ENCODE measurements at regions not wholly inside any gene's neighbourhood (a gene's known extent, or its start where the extent isn't known, plus 50 kb on each side); places are given as distances from the start of the nearest gene placed in this dataset.

- Histone ChIP-seq H3K9ac (ENCODE audit: low read length) (no peak overlapping the region), H4K20me1 (ENCODE audit: control insufficient read depth, insufficient read depth, low read length, poor library complexity, severe bottlenecking) (no peaks in the 10 kb centered on the region), H3K79me2 (ENCODE audit: control insufficient read depth, insufficient read depth, low read length) (no peaks in the 10 kb centered on the region), H3K36me3 (replicated peaks in 1 of 2; ENCODE audit: control extremely low read depth in 1 of 2, control insufficient read depth in 1 of 2, extremely low read depth in 1 of 2, insufficient read depth in 2 of 2, low read length in 1 of 2) (no peaks in the 10 kb centered on the region), H3K9me3 (ENCODE audit: control extremely low read depth in 1 of 3, control insufficient read depth in 2 of 3, insufficient read depth in 1 of 3, low read length in 2 of 3) (no peaks in the 10 kb centered on the region), H2AFZ (ENCODE audit: insufficient read depth, low read depth, low read length, poor library complexity, severe bottlenecking) (no peak overlapping the region), H3K4me3 (ENCODE audit: control extremely low read depth in 1 of 5, extremely low read depth in 1 of 5, insufficient read depth in 1 of 5, low read depth in 2 of 5, low read length in 4 of 5) (no peak overlapping the region), H3K27ac (ENCODE audit: low read length in 2 of 2) (no peak overlapping the region), H3K27me3 (replicated peaks in 1 of 4; ENCODE audit: control extremely low read depth in 1 of 4, control insufficient read depth in 3 of 4, insufficient read depth in 4 of 4, low read length in 3 of 4) (no peaks in the 10 kb centered on the region), H3K4me1 (ENCODE audit: control insufficient read depth in 2 of 2, insufficient read depth in 2 of 2, low read length in 2 of 2) (no peaks in the 10 kb centered on the region), H3K4me2 (replicated peaks; ENCODE audit: low read depth, low read length, poor library complexity, severe bottlenecking) (no peak overlapping the region)
- intact Hi-C loops (cut with micrococcal nuclease), result no loop called here
- Mint-ChIP-seq H3K4me1 (no peaks in the 10 kb centered on the region), H3K27me3 (peaks cover 11% of the 10 kb centered on the region), H3K27ac (no peak overlapping the region), H3K4me3 (no peak overlapping the region), H3K9me3 (ENCODE audit: insufficient read depth) (no peaks in the 10 kb centered on the region)
- TF ChIP-seq EZH2 (IDR thresholded peaks at IDR 0.05; ENCODE audit: borderline replicate concordance, insufficient read depth, low read depth, low read length, poor library complexity, severe bottlenecking), result no peak
- TF ChIP-seq, protein P1, sequence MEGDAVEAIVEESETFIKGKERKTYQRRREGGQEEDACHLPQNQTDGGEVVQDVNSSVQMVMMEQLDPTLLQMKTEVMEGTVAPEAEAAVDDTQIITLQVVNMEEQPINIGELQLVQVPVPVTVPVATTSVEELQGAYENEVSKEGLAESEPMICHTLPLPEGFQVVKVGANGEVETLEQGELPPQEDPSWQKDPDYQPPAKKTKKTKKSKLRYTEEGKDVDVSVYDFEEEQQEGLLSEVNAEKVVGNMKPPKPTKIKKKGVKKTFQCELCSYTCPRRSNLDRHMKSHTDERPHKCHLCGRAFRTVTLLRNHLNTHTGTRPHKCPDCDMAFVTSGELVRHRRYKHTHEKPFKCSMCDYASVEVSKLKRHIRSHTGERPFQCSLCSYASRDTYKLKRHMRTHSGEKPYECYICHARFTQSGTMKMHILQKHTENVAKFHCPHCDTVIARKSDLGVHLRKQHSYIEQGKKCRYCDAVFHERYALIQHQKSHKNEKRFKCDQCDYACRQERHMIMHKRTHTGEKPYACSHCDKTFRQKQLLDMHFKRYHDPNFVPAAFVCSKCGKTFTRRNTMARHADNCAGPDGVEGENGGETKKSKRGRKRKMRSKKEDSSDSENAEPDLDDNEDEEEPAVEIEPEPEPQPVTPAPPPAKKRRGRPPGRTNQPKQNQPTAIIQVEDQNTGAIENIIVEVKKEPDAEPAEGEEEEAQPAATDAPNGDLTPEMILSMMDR (IDR thresholded peaks at IDR 0.05), result no peak
- WGBS (ENCODE audit: insufficient coverage), result 88% methylated on average over 22 of the region's 22 CpGs
- DNase-seq (no peak), ATAC-seq (ENCODE audit: low read depth) (no peak)
- ChIA-PET POLR2A (no interaction called here), CTCF (no interaction called here)
Observed at GRCh38 chr15:100718075-100718980, 115.9 kb downstream of the ASB7 start.

- ChIA-PET POLR2A (no interaction called here), CTCF (no interaction called here)
- Histone ChIP-seq H3K4me1 (ENCODE audit: control insufficient read depth in 2 of 2, insufficient read depth in 2 of 2, low read length in 2 of 2) (no peaks in the 10 kb centered on the region), H3K9ac (ENCODE audit: low read length) (no peak overlapping the region), H3K36me3 (replicated peaks in 1 of 2; ENCODE audit: control extremely low read depth in 1 of 2, control insufficient read depth in 1 of 2, extremely low read depth in 1 of 2, insufficient read depth in 2 of 2, low read length in 1 of 2) (no peaks in the 10 kb centered on the region), H3K9me3 (ENCODE audit: control extremely low read depth in 1 of 3, control insufficient read depth in 2 of 3, insufficient read depth in 1 of 3, low read length in 2 of 3) (no peaks in the 10 kb centered on the region), H4K20me1 (ENCODE audit: control insufficient read depth, insufficient read depth, low read length, poor library complexity, severe bottlenecking) (no peaks in the 10 kb centered on the region), H3K27me3 (replicated peaks in 1 of 4; ENCODE audit: control extremely low read depth in 1 of 4, control insufficient read depth in 3 of 4, insufficient read depth in 4 of 4, low read length in 3 of 4) (no peaks in the 10 kb centered on the region), H2AFZ (ENCODE audit: insufficient read depth, low read depth, low read length, poor library complexity, severe bottlenecking) (no peak overlapping the region), H3K4me2 (replicated peaks; ENCODE audit: low read depth, low read length, poor library complexity, severe bottlenecking) (no peak overlapping the region), H3K27ac (ENCODE audit: low read length in 2 of 2) (no peak overlapping the region), H3K79me2 (ENCODE audit: control insufficient read depth, insufficient read depth, low read length) (no peaks in the 10 kb centered on the region), H3K4me3 (ENCODE audit: control extremely low read depth in 1 of 5, extremely low read depth in 1 of 5, insufficient read depth in 1 of 5, low read depth in 2 of 5, low read length in 4 of 5) (no peak overlapping the region)
- no peaks in the 10 kb centered on the region for H3K4me1 Mint-ChIP-seq
- ATAC-seq (ENCODE audit: low read depth) (no peak), DNase-seq (no peak)
- no peak for TF ChIP-seq EZH2 (IDR thresholded peaks at IDR 0.05; ENCODE audit: borderline replicate concordance, insufficient read depth, low read depth, low read length, poor library complexity, severe bottlenecking)
- intact Hi-C loops (cut with micrococcal nuclease), result no loop called here
- H3K27me3 Mint-ChIP-seq, result peaks cover 11% of the 10 kb centered on the region
- no peaks in the 10 kb centered on the region for H3K9me3 Mint-ChIP-seq (ENCODE audit: insufficient read depth)
- 80% methylated on average over 6 of the region's 9 CpGs for WGBS (ENCODE audit: insufficient coverage)
- no peak overlapping the region for H3K27ac Mint-ChIP-seq
- H3K4me3 Mint-ChIP-seq, result no peak overlapping the region
Observed at GRCh38 chr15:100720406-100720967, 118.1 kb downstream of the ASB7 start.
